Body of pancreas (tissue), 4 donors: ENCODE measurements at regions not wholly inside any gene's neighbourhood (a gene's known extent, or its start where the extent isn't known, plus 50 kb on each side); places are given as distances from the start of the nearest gene placed in this dataset.

ENCODE experiments used
- ATAC-seq: fragments of 150-250 bp; one replicate; pipeline ENCODE4 v1.9.1; 2016
- DNase-seq, 4 donors: peaks; one replicate each; pipeline ENCODE4 v3.0.0-alpha.2; 2019
- H3K27ac ChIP-seq, 4 donors: fragments of 200-600 bp; sonication (generic); 1 replicate in 3 of 4; 2 replicates in 1 of 4; pipeline versions ENCODE4 v1.5.1 to v1.6.1; 2016 to 2019; ENCODE audit warnings: mild to moderate bottlenecking in 1 of 4, mixed read lengths in 1 of 4, moderate library complexity in 1 of 4
- H3K27me3 ChIP-seq, 2 donors: fragments of 200-600 bp; sonication (generic); one replicate each; pipeline ENCODE4 v1.6.0; 2016; ENCODE audit warnings: mild to moderate bottlenecking in 1 of 2
- H3K36me3 ChIP-seq, 2 donors: fragments of 200-600 bp; sonication (generic); replicated peaks in 1 of 2; 2 replicates each; pipeline ENCODE4 v1.5.1; 2016; ENCODE audit warnings: low read depth in 2 of 2; ENCODE audit not compliant: insufficient read depth in 1 of 2
- H3K4me1 ChIP-seq: fragments of 200-600 bp; sonication (generic); one replicate; pipeline ENCODE4 v1.6.0; 2016
- H3K4me3 ChIP-seq, 2 donors: fragments of 200-600 bp; sonication (generic); 1 replicate in 1 of 2; 2 replicates in 1 of 2; pipeline ENCODE4 v1.5.1; 2016 to 2019
- H3K9me3 ChIP-seq, 3 donors: fragments of 200-600 bp; sonication (generic); 1 replicate in 2 of 3; 2 replicates in 1 of 3; pipeline ENCODE4 v1.5.1; 2016
- CTCF ChIP-seq, 7 experiments: fragments of 450-650 bp in 4 of 7; fragments of 200-600 bp in 3 of 7; sonication (generic) in 3 of 7; IDR thresholded peaks; one replicate each; pipeline ENCODE4 v1.5.1; 2016 to 2019; ENCODE audit warnings: antibody characterized with exemption in 7 of 7
- POLR2A ChIP-seq, 3 donors: fragments of 450-650 bp; IDR thresholded peaks; one replicate each; pipeline ENCODE4 v1.6.1; 2016; ENCODE audit warnings: antibody characterized with exemption in 3 of 3, mild to moderate bottlenecking in 2 of 3
- WGBS, 2 donors: methylation state at CpG; one replicate each; pipeline ENCODE4 v1.1.5; 2017; 5-methylcytosine and 5-hydroxymethylcytosine counted together
- intact Hi-C: fragments of 100-400 bp; cut with DNase I; formaldehyde crosslinking; loops from one replicate; pipeline ENCODE4 v1.15.1; 2023

GRCh38 chr3:124664804-124665203, 65.4 kb upstream of the UMPS start:
- ATAC-seq (peak; percentile 98), DNase-seq (peak; percentile 58 to 85 (median 78))
- Histone ChIP-seq H3K27me3 (no peaks in the 10 kb centered on the region), H3K27ac (peak overlapping the region; percentile 59 to 79 (median 76)), H3K4me3 (no peak overlapping the region), H3K9me3 (no peaks in the 10 kb centered on the region), H3K36me3 (peaks cover 0 to 4% of the 10 kb centered on the region in 2 donors), H3K4me1 (peaks cover 45% of the 10 kb centered on the region)
- TF ChIP-seq POLR2A (IDR thresholded peaks at IDR 0.05) (no peak), CTCF (IDR thresholded peaks at IDR 0.05) (peak in 3 of 7 experiments; percentile 26 to 31 (median 27))
- 20 to 22% methylated on average over 2 of the region's 2 CpGs for WGBS, 2 donors
- intact Hi-C loops: no loop called here

- 68 to 69% methylated on average over 4 to 5 of the region's 5 CpGs for WGBS, 2 donors
- H3K27me3 ChIP-seq: no peaks in the 10 kb centered on the region
- ATAC-seq (no peak), DNase-seq (no peak)
- peaks cover 0 to under 1% of the 10 kb centered on the region in 2 donors for H3K36me3 ChIP-seq
- H3K4me1 ChIP-seq: peaks cover 45% of the 10 kb centered on the region
- intact Hi-C loops: no loop called here
- H3K9me3 ChIP-seq: no peaks in the 10 kb centered on the region
- TF ChIP-seq POLR2A (IDR thresholded peaks at IDR 0.05): no peak
- TF ChIP-seq CTCF (IDR thresholded peaks at IDR 0.05): no peak
- H3K27ac ChIP-seq: peak overlapping the region in 1 of 4 donors; percentile 74
- H3K4me3 ChIP-seq: no peak overlapping the region
Measured at GRCh38 chr3:124666067-124666466, 64.2 kb upstream of the UMPS start.

GRCh38 chr3:124669470-124669869, 60.8 kb upstream of the UMPS start:
- peaks cover 24% of the 10 kb centered on the region for H3K4me1 ChIP-seq

GRCh38 chr3:124671106-124671505, 59.1 kb upstream of the UMPS start:
- WGBS, 2 donors: 78 to 87% methylated on average over 5 of the region's 5 CpGs
- no peak overlapping the region for H3K27ac ChIP-seq
- H3K36me3 ChIP-seq: peaks cover 0 to 3% of the 10 kb centered on the region in 2 donors
- no peaks in the 10 kb centered on the region for H3K27me3 ChIP-seq
- H3K9me3 ChIP-seq: no peaks in the 10 kb centered on the region
- ATAC-seq (no peak), DNase-seq (no peak)
- TF ChIP-seq CTCF (IDR thresholded peaks at IDR 0.05) (no peak), POLR2A (IDR thresholded peaks at IDR 0.05) (no peak)
- no peak overlapping the region for H3K4me3 ChIP-seq
- peaks cover 9% of the 10 kb centered on the region for H3K4me1 ChIP-seq
- intact Hi-C loops: no loop called here

More at GRCh38 chr3:124669470-124669869, 60.8 kb upstream of the UMPS start:
- Histone ChIP-seq H3K4me3 (no peak overlapping the region), H3K9me3 (no peaks in the 10 kb centered on the region), H3K27ac (no peak overlapping the region), H3K27me3 (no peaks in the 10 kb centered on the region), H3K36me3 (peaks cover 0 to 3% of the 10 kb centered on the region in 2 donors)
- ATAC-seq: no peak
- 49 to 55% methylated on average over 3 of the region's 3 CpGs for WGBS, 2 donors
- TF ChIP-seq CTCF (IDR thresholded peaks at IDR 0.05) (no peak), POLR2A (IDR thresholded peaks at IDR 0.05) (no peak)
- intact Hi-C loops: no loop called here
- DNase-seq: no peak

- H3K36me3 ChIP-seq: peaks cover 0 to 3% of the 10 kb centered on the region in 2 donors
- 84 to 88% methylated on average over 13 of the region's 13 CpGs for WGBS, 2 donors
- TF ChIP-seq CTCF (IDR thresholded peaks at IDR 0.05): no peak
- TF ChIP-seq POLR2A (IDR thresholded peaks at IDR 0.05): no peak
- H3K27me3 ChIP-seq: no peaks in the 10 kb centered on the region
- peaks cover 3% of the 10 kb centered on the region for H3K4me1 ChIP-seq
- H3K9me3 ChIP-seq: no peaks in the 10 kb centered on the region
- no peak overlapping the region for H3K27ac ChIP-seq
- DNase-seq (no peak), ATAC-seq (no peak)
- intact Hi-C loops: no loop called here
- H3K4me3 ChIP-seq: no peak overlapping the region
Measured at GRCh38 chr3:124674336-124674735, 55.9 kb upstream of the UMPS start.
